Dendritic cell treated with granulocyte-macrophage colony-stimulating factor and Interleukin-4, amounts not matched to agents 40 ng/mL and 50 ng/mL, for 4 days (primary cell): ENCODE measurements at regions not wholly inside any gene's neighbourhood (a gene's known extent, or its start where the extent isn't known, plus 50 kb on each side); places are given as distances from the start of the nearest gene placed in this dataset.

Experiments
- H3K27ac Mint-ChIP-seq: one replicate; pipeline ENCODE4 v1.8.0; 2022; ENCODE audit warnings: mild to moderate bottlenecking, mixed read lengths
- H3K27me3 Mint-ChIP-seq: one replicate; pipeline ENCODE4 v1.8.0; 2022; ENCODE audit warnings: mild to moderate bottlenecking, mixed read lengths
- H3K36me3 Mint-ChIP-seq: one replicate; pipeline ENCODE4 v1.8.0; 2022; ENCODE audit warnings: low read depth, mixed read lengths
- H3K4me1 Mint-ChIP-seq: one replicate; pipeline ENCODE4 v1.8.0; 2022; ENCODE audit warnings: low read depth, mixed read lengths
- H3K4me3 Mint-ChIP-seq: one replicate; pipeline ENCODE4 v1.8.0; 2022; ENCODE audit warnings: mild to moderate bottlenecking, moderate library complexity, mixed read lengths
- H3K9me3 Mint-ChIP-seq: one replicate; pipeline ENCODE4 v1.8.0; 2022; ENCODE audit warnings: mixed read lengths
- intact Hi-C: fragments of 100-400 bp; cut with micrococcal nuclease; formaldehyde crosslinking; loops from one replicate; pipeline ENCODE4 v1.15.0; 2022

GRCh38 chr13:105345131-105345530, 1190.3 kb downstream of the EFNB2 start:
- no peak overlapping the region for H3K4me3 Mint-ChIP-seq
- H3K27me3 Mint-ChIP-seq: no peaks in the 10 kb centered on the region
- H3K36me3 Mint-ChIP-seq: no peaks in the 10 kb centered on the region
- H3K27ac Mint-ChIP-seq: no peak overlapping the region
- no peaks in the 10 kb centered on the region for H3K4me1 Mint-ChIP-seq
- peaks cover 9% of the 10 kb centered on the region for H3K9me3 Mint-ChIP-seq
- intact Hi-C loops: no loop called here

- Mint-ChIP-seq H3K27ac (no peak overlapping the region), H3K27me3 (no peaks in the 10 kb centered on the region), H3K4me3 (no peak overlapping the region), H3K36me3 (no peaks in the 10 kb centered on the region), H3K9me3 (peaks cover 9% of the 10 kb centered on the region), H3K4me1 (no peaks in the 10 kb centered on the region)
- intact Hi-C loops: no loop called here
Measured at GRCh38 chr13:105343134-105343806, 1192.2 kb downstream of the EFNB2 start.

- no peak overlapping the region for H3K27ac Mint-ChIP-seq
- intact Hi-C loops: no loop called here
- H3K4me3 Mint-ChIP-seq: no peak overlapping the region
- no peaks in the 10 kb centered on the region for H3K4me1 Mint-ChIP-seq
- no peaks in the 10 kb centered on the region for H3K36me3 Mint-ChIP-seq
- H3K9me3 Mint-ChIP-seq: peaks cover 9% of the 10 kb centered on the region
- no peaks in the 10 kb centered on the region for H3K27me3 Mint-ChIP-seq
Measured at GRCh38 chr13:105342281-105342820, 1193.1 kb downstream of the EFNB2 start.

GRCh38 chr13:105341758-105342157, 1193.7 kb downstream of the EFNB2 start:
- Mint-ChIP-seq H3K4me3 (no peak overlapping the region), H3K27me3 (no peaks in the 10 kb centered on the region), H3K36me3 (no peaks in the 10 kb centered on the region), H3K9me3 (peaks cover 9% of the 10 kb centered on the region), H3K27ac (no peak overlapping the region), H3K4me1 (no peaks in the 10 kb centered on the region)
- intact Hi-C loops: no loop called here

GRCh38 chr13:105341256-105341655, 1194.2 kb downstream of the EFNB2 start:
- Mint-ChIP-seq H3K27ac (no peak overlapping the region), H3K4me3 (no peak overlapping the region), H3K4me1 (no peaks in the 10 kb centered on the region), H3K9me3 (peaks cover 9% of the 10 kb centered on the region), H3K36me3 (no peaks in the 10 kb centered on the region), H3K27me3 (no peaks in the 10 kb centered on the region)
- intact Hi-C loops: no loop called here

GRCh38 chr13:105340061-105340606, 1195.3 kb downstream of the EFNB2 start:
- Mint-ChIP-seq H3K36me3 (no peaks in the 10 kb centered on the region), H3K27me3 (no peaks in the 10 kb centered on the region), H3K27ac (no peak overlapping the region), H3K4me1 (no peaks in the 10 kb centered on the region), H3K9me3 (peaks cover 9% of the 10 kb centered on the region), H3K4me3 (no peak overlapping the region)
- intact Hi-C loops: no loop called here

- Mint-ChIP-seq H3K27ac (no peak overlapping the region), H3K4me3 (no peak overlapping the region), H3K36me3 (no peaks in the 10 kb centered on the region), H3K4me1 (no peaks in the 10 kb centered on the region), H3K9me3 (peaks cover 12% of the 10 kb centered on the region), H3K27me3 (no peaks in the 10 kb centered on the region)
- intact Hi-C loops: no loop called here
Measured at GRCh38 chr13:105338773-105339172, 1196.7 kb downstream of the EFNB2 start.

- intact Hi-C loops: no loop called here
- no peaks in the 10 kb centered on the region for H3K36me3 Mint-ChIP-seq
- no peak overlapping the region for H3K27ac Mint-ChIP-seq
- no peaks in the 10 kb centered on the region for H3K27me3 Mint-ChIP-seq
- H3K4me1 Mint-ChIP-seq: no peaks in the 10 kb centered on the region
- no peak overlapping the region for H3K4me3 Mint-ChIP-seq
- peaks cover 14% of the 10 kb centered on the region for H3K9me3 Mint-ChIP-seq
Measured at GRCh38 chr13:105338006-105338405, 1197.5 kb downstream of the EFNB2 start.

GRCh38 chr13:105336706-105337576, 1198.5 kb downstream of the EFNB2 start:
- intact Hi-C loops: no loop called here
- peaks cover 14% of the 10 kb centered on the region for H3K9me3 Mint-ChIP-seq
- no peaks in the 10 kb centered on the region for H3K27me3 Mint-ChIP-seq
- H3K4me1 Mint-ChIP-seq: no peaks in the 10 kb centered on the region
- no peaks in the 10 kb centered on the region for H3K36me3 Mint-ChIP-seq
- no peak overlapping the region for H3K27ac Mint-ChIP-seq
- no peak overlapping the region for H3K4me3 Mint-ChIP-seq

- Mint-ChIP-seq H3K27me3 (no peaks in the 10 kb centered on the region), H3K27ac (no peak overlapping the region), H3K4me3 (no peak overlapping the region), H3K4me1 (no peaks in the 10 kb centered on the region), H3K9me3 (peaks cover 20% of the 10 kb centered on the region), H3K36me3 (no peaks in the 10 kb centered on the region)
- intact Hi-C loops: no loop called here
Measured at GRCh38 chr13:105334211-105334610, 1201.3 kb downstream of the EFNB2 start.

- Mint-ChIP-seq H3K27ac (no peak overlapping the region), H3K9me3 (peaks cover 26% of the 10 kb centered on the region), H3K4me1 (no peaks in the 10 kb centered on the region), H3K27me3 (no peaks in the 10 kb centered on the region), H3K4me3 (no peak overlapping the region), H3K36me3 (no peaks in the 10 kb centered on the region)
- intact Hi-C loops: no loop called here
Measured at GRCh38 chr13:105333416-105333815, 1202.0 kb downstream of the EFNB2 start.

- H3K4me1 Mint-ChIP-seq: no peaks in the 10 kb centered on the region
- H3K4me3 Mint-ChIP-seq: no peak overlapping the region
- intact Hi-C loops: no loop called here
- H3K27me3 Mint-ChIP-seq: no peaks in the 10 kb centered on the region
- no peaks in the 10 kb centered on the region for H3K36me3 Mint-ChIP-seq
- peaks cover 35% of the 10 kb centered on the region for H3K9me3 Mint-ChIP-seq
- H3K27ac Mint-ChIP-seq: no peak overlapping the region
Measured at GRCh38 chr13:105329359-105329758, 1206.1 kb downstream of the EFNB2 start.

GRCh38 chr13:105328212-105328611, 1207.2 kb downstream of the EFNB2 start:
- H3K27me3 Mint-ChIP-seq: no peaks in the 10 kb centered on the region
- intact Hi-C loops: no loop called here

GRCh38 chr13:105327581-105328126, 1207.8 kb downstream of the EFNB2 start:
- no peak overlapping the region for H3K27ac Mint-ChIP-seq
- intact Hi-C loops: no loop called here
- H3K4me3 Mint-ChIP-seq: no peak overlapping the region
- no peaks in the 10 kb centered on the region for H3K4me1 Mint-ChIP-seq
- H3K36me3 Mint-ChIP-seq: no peaks in the 10 kb centered on the region
- no peaks in the 10 kb centered on the region for H3K27me3 Mint-ChIP-seq
- peaks cover 29% of the 10 kb centered on the region for H3K9me3 Mint-ChIP-seq

More at GRCh38 chr13:105328212-105328611, 1207.2 kb downstream of the EFNB2 start:
- Mint-ChIP-seq H3K4me1 (no peaks in the 10 kb centered on the region), H3K36me3 (no peaks in the 10 kb centered on the region), H3K4me3 (no peak overlapping the region), H3K27ac (no peak overlapping the region), H3K9me3 (peaks cover 29% of the 10 kb centered on the region)
